ENCODE measurements at regions not wholly inside any gene's neighbourhood (a gene's known extent, or its start where the extent isn't known, plus 50 kb on each side); places are given as distances from the start of the nearest gene placed in this dataset.
"Not testable (repeated sequence)": the region's sequence is repeated elsewhere in the genome, so short reads cannot be mapped to it uniquely, and the experiment has no call there.

DNA sequence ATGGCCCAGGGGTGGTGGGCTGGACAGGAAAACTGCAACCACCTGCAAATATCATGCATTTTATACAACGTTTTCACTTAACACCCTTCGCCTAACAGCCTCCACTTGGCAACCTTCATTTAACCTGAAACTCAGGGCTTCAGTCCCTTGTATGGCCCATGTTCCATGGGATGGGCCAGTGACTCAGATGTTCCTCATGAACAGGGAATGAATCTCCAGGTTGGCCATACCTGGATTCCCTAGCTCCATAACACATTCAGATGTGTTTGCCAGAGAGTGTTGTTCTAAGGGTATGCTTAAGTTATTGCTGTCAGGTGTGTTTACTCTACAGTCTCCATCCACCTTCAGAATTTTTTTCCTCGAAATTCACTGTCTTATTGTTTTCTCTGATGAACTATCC lies 316.9 kb downstream of the JRKL start:
- DNase-seq (ENCODE audit: low spot score), result no peak

GRCh38 chr11:96707273-96707672 lies 317.5 kb downstream of the JRKL start:
- no peak for DNase-seq (ENCODE audit: low spot score)

DNA sequence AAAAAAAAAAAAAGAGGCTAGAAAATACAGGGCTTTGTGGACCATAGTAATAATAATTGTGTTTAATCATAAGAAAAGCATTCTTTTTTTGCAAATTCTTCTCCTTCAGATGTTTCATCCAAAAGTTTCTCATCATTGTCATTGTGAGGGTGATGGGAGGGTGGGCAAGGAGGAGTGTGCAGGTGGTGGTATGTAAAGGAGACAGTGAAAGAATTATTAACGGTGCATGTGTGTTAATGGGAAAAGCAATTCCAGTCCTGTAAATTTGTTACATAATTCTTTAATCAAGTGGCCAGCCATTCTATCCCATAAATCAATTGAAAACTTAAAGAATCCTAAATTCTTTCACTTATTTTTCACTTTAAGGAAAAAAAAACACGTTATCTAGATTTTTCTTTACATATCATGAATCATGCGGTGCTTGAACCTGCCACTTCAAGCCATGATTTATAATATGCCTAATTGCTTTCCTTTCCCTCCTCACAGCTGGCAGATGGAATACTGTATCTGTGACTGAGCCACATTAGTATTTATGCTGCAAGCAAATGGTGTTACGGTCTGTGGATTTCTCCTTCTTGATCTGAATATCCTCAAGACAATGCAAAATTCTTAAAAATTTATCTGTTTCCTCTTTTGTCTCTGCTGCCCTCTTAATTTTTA lies 318.5 kb downstream of the JRKL start:
- no peak for DNase-seq (ENCODE audit: low spot score)

DNA sequence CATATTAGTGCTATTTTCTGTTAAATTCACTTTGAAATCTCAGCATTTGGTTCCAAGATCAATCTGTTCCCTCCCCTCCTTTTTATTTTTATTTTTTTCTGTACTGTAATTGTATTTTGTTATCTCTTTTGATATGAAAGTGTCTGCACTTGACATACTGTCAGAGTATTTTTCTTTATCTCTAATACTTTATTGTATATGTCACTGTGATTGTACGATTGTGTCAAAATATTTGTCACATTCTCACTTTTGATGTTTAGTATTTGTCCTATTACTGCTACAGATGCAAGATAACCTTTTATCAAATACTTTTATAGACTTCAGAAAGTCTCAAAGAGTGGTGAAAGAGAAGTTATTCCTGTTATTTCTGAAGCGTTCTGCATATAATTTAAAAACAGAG lies 323.5 kb downstream of the JRKL start:
- DNase-seq (ENCODE audit: low spot score), result no peak

DNA sequence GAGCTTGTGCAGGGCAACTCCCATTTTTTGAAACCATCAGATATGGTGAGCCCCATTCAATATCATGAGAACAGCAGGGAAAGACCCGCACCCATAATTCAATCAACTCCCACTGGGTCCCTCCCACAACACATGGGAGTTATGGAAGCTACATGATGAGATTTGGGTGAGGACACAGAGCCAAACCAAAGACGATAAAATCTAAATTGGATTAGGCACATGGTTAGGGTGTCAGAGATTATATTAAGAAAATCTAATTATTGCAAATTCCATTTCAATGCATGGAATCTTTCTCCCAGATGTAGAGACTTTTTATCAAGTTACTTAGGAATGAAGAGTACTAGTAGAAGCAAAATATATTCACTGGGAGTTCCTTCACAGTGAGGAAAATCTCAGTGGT lies 324.9 kb downstream of the JRKL start:
- DNase-seq (ENCODE audit: low spot score), result no peak

DNA sequence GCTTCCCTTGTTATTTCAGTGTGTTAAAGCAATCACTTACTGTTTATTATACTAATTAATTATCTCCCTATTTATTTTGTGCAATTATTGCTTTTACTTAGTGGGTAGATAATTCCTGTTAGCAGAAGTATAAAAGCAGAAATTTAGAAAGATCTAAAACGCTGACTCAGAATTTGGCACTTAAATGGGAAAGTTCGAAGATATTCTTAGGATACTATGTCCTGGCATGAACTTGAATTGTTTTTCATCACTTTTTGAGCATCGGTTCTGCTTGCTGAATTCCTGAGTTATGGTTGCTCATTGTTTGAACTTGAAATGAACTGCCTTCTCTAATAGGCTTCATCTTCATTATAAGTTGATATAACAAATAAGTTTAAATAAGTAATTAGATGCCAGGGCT lies 325.4 kb downstream of the JRKL start:
- DNase-seq (ENCODE audit: low spot score), result no peak

DNA sequence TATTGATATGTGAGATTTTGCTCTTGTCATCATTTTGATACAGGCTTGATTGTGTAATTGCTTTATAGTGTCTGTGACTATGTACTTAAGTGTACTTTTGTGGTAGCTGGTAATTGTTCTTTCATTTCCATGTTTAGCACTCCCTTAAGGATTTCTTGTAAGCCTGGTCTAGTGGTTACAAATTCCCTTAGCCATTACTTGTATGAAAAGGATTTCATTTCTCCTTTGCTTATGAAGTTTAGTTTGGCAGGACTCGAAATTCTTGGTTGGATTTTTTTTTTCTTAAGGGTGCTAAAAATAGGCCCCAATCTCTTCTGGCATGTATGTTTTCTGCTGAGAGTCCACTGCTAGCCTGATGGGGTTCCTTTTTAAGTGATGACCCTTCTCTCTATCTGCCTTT lies 346.8 kb downstream of the JRKL start:
- DNase-seq (ENCODE audit: low spot score), result no peak

- no peak for DNase-seq (ENCODE audit: low spot score)
Measured at GRCh38 chr11:96738311-96738710, 348.5 kb downstream of the JRKL start.

DNA sequence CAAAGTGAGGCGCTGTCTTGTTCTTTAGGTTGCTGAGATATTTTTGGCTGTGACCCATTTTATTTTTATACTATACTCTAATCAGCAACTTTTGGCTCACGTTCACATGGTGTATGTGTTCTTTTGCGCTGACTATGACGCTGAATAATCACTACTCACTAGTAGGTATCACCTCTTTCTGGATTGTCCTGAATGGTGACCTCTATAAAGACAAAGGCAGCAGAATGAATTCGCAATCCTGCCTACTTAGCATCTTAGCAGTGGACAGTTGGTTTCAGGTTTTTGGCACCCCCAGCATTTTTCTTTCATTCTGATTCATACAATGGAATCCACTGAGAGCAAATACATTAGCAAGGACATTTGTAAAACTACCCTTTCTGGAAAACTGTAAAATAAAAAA lies 351.3 kb downstream of the JRKL start:
- no peak for DNase-seq (ENCODE audit: low spot score)

DNA sequence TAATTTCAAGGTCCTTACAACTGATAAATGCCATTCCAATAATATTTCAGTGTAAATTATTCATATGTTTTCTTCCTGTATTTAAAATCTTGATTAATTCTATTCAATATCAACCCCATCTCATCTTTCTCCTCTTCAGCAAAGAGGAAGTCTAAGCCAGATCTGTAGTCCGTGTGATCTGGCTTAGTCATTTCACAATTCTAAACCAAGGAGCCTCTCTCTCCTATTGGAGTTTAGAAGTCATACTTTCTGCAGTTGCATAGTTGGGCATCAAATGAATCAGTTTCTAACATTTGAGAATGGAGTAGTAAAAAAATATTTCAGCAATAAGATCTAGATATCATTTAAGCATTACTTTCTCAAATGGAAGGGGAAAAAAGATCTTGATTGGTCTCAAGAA lies 354.9 kb downstream of the JRKL start:
- DNase-seq (ENCODE audit: low spot score), result no peak

DNA sequence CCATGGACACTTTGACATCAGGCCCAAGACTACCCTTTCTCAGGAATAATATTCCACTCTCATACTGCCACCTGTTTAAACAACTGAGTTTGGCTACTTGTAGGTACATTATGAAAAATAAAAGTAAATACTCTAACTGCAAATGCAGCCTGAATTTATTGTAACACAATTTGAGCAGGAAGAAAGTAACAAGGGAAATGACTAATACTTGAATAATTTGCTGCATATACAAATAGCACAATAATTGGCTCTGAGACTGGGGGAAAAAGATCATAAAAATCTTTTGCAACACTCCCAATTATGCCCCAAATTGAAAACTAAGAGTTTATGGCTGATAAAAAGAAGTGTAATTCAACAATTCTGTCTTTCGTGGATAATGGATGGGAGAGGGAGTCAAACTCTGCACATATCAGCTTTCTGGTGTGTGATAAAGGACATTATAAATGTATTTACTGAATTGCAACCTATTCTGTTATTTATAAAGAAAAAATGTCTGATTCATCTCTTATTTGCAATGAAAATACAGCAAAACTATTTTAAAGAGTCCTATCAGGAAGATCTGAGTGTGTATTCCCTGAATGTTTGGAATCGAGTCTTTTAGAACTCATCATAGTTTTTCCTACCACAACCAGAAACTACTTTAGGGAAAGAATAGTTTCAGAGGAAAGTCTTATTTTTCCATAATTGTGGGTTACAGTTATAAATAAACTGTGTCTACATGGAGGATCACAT lies 359.0 kb downstream of the JRKL start:
- no peak for DNase-seq (ENCODE audit: low spot score)

- DNase-seq (ENCODE audit: low spot score), result not testable (repeated sequence)
Measured at GRCh38 chr11:96751807-96752206, 362.0 kb downstream of the JRKL start.

GRCh38 chr11:96752221-96752620 lies 362.4 kb downstream of the JRKL start:
- DNase-seq (ENCODE audit: low spot score), result no peak

GRCh38 chr11:96753997-96754396 lies 364.2 kb downstream of the JRKL start:
- DNase-seq (ENCODE audit: low spot score), result no peak

DNA sequence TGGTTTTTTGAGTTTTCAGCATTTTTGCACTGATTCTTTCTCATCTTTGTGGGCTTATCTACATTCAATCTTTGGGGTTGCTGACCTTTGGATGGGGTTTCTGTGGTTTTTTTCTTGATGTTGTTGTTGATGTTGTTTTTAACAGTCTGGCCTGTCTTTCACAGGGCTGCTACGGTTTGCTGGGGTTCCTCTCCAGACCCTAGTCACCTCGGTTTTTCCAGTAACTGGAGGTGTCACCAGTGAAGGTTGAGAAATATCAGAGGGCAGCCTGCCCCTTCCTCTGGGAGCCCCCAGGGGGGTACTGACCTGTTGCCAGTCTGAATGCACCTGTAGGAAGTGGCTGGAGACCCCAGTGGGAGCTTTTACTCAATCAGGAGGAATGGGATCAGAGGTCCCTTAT lies 365.4 kb downstream of the JRKL start:
- DNase-seq (ENCODE audit: low spot score), result no peak

DNA sequence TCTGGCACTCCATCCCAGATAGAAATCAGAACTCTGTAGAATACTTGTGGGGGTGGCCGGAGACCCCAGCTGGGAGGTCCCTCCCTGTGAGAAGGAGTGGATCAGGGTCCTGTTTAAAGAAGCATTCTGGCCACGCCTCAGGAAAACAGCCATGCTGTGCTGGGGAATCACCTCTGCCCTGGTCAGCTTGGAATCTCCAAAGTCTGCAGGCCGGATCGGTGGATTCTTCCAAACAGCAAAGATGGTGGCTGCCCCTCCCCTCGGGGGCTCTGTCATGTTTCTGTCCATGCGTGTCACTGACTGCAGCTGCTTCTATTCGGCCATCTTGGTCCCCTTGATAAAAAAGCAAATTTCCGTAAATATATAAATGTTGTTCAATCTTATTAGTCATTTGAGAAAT lies 365.9 kb downstream of the JRKL start:
- no peak for DNase-seq (ENCODE audit: low spot score)

DNA sequence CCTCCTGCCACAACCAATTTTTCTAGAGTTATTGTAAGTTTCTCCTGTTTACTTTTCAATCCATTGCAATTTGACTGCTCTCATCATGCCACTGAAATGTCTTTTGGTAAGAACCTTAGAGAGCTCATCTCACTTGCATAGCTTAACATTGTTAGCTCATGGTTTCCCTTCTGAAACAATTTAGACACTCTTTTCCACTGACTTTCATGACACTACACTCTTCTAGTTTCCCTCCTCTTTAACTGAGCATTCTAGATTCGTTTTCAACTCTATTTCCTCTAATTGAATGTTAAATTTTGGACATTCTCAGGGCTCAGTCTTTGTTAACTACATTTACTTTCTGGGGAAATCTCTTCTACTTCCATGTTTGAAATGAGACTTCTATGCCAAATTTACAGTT lies 369.1 kb downstream of the JRKL start:
- no peak for DNase-seq (ENCODE audit: low spot score)

GRCh38 chr11:96760306-96760705 lies 370.5 kb downstream of the JRKL start:
- no peak for DNase-seq (ENCODE audit: low spot score)

DNA sequence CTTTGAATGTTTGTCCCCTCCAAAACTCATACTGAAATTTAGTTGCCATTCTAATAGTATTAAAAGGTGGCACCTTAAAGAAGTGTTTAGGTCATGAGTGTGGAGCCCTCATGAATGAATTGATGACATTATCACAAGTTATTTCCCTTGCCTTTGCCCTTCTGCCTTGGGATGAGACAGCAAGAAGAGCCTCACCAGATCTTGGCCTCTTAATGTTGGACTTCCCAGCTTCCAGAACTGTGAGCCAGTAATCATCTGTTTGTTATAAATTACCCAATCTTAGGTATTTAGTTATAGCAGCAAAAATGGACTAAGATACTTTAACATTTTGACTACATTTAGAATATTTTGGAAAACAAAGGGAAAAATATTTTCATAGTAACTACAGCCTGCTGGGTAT lies 371.0 kb downstream of the JRKL start:
- DNase-seq (ENCODE audit: low spot score), result no peak

DNA sequence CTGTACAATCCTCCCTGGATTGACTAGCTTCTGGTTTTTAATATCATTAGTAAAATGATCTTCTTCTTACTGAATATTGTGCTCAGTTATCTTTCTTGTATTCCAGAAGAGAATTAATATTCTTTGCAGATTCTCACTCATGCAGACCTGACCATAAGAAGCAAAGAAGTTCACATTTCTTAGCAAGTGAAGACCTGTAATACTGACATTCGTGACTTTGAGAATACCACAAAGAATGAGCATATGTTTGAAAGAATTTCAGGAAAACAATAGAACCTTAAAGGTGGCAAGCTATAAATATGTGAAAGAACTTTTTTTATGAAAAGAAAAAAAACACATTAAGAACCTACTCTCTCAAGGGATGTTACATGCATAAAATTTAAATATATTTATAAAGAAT lies 371.6 kb downstream of the JRKL start:
- no peak for DNase-seq (ENCODE audit: low spot score)

DNA sequence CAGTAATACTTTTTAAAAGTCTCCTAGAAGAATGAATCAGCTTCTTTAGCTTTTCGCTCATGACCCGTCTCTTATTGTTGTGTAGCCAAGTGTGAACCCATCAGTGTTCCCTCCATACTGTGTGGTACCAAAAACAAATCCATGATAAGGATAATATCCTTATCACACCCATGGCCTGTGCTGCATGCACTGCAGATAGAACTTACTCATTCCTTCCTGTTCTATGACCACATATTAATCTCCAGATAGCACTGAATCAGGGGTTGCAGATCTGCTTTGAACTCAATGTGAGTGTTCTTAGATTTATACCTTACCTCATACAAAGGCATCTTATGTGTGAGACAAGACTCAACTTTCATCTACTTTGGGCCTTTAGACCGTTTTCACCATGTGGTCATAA lies 373.4 kb downstream of the JRKL start:
- DNase-seq (ENCODE audit: low spot score), result no peak

- DNase-seq (ENCODE audit: low spot score), result no peak
Measured at GRCh38 chr11:96778272-96778671, 388.5 kb downstream of the JRKL start.

- no peak for DNase-seq (ENCODE audit: low spot score)
Measured at GRCh38 chr11:96779030-96779429, 389.2 kb downstream of the JRKL start.

DNA sequence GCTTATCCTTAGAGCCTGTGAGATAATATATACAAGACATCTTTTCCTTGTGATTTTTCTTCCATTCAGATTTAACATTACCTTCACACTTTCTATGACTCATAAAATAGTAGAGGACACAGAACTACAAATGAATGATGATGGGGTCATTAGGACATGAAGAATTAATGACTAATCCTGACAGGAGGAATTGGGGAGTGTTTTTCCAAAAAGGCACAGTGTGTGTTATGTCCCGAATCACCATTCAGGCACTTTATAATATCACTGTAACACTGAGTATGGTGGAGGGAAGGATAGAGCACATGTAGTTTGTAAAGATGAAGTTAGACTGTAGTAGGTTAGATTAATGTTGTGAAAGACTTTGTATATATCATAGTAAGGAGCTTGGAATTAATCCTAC lies 391.3 kb downstream of the JRKL start:
- DNase-seq (ENCODE audit: low spot score), result no peak

Measured in mucosa of gallbladder (tissue), 1 donor.